HG03378 (cell line): ENCODE measurements at regions not wholly inside any gene's neighbourhood (a gene's known extent, or its start where the extent isn't known, plus 50 kb on each side); places are given as distances from the start of the nearest gene placed in this dataset.
"Not testable (repeated sequence)": the region's sequence is repeated elsewhere in the genome, so short reads cannot be mapped to it uniquely, and the experiment has no call there.

Source experiments
- ATAC-seq: cut with Tn5 transposase; IDR thresholded peaks from one replicate; pipeline ENCODE4 v1.9.1; 2021; ENCODE audit warnings: mild to moderate bottlenecking, moderate library complexity; ENCODE audit not compliant: unreplicated experiment

DNA sequence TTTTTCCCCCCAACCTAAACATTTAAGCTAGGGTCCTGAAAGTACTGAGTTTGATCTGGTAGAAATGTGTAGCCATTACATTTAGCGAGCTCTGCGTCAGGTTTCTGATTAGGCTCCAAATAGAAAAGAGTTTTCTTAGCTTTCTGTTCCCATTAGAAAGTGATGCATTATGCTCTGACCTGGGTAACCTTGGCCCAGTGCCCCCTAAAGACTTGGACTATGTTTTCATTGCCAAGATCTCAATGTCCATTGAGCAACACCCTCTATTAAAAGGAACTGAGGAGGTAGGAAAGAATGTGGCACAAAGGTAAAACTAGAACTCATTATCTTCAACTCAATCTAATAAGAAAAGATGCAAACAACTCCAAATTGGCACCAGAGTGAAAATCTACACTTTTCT, 358.9 kb upstream of the PCSK5 start:
- no peak for ATAC-seq

DNA sequence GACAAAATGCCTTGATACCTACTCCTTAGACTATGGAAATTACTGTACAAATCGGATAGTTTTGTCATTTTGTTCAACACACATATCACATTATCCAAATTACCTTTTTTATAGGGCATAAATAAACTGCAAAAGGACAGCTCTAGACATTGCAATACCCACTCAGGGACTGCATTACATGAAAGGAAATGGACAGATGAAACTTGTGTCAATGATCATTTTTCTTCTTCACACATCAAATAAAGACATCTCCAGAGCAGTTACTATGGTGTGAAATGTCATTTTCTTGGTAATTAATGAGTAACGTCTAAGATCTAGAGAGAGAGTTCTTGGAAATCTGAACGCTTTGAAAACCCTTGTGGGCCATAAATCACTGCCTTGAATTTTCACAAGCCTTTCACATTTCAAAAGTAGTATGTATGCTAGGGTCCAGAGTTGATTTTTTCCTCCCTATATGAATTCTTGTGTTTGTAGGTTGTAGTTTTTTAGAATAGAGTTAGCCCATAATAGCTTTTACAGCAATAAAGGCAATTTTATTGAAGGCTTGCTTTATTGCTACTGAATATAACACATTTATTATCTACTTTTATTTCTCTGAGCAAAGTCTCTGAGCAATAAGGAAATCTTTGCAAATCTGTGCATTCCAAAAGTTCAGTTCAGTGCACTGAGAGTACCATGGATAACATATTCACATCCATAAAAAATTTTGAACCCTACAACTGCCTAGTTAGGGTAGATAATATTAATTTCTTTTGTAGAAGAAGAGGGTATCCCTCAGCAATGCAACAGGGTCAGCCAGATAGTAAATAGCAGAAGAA, 358.0 kb upstream of the PCSK5 start:
- ATAC-seq, result no peak

DNA sequence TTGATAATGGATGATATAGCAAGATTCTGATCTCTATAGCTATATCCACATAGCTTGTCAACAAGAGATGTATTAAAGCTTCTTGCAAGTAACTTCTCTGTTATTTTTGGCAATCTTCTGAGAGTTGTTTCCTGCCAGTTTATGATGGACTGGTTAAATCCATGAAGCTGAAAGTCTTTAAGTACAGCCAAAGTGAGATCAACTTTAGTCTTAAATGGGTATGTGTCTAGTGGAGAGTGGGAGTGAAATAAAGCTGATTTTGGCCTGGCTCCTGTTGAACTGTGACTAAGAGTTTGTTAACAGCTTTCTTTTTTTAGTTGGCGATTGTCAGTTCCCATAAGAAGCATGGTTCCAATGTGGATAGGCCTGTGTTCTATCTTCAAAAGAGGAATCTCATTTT, 350.9 kb upstream of the PCSK5 start:
- no peak for ATAC-seq

DNA sequence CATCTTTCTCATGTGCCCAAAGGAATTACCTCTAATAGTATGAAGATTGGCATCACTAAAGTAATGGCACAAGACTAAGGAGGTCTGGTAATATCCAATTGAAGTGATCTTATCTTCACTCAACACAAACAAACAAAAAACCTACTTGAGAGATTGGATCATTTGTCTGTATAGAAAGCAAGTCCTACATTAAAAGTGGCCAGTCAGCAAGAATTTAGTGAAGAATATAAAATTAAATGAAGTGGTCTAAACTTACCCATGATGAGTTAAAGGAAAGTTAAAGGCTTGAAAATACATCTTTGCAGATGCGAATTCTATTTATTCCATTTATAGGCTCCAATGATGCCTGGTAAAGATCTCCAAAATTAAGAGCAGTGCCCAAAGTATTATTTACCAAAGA, 350.3 kb upstream of the PCSK5 start:
- no peak for ATAC-seq

DNA sequence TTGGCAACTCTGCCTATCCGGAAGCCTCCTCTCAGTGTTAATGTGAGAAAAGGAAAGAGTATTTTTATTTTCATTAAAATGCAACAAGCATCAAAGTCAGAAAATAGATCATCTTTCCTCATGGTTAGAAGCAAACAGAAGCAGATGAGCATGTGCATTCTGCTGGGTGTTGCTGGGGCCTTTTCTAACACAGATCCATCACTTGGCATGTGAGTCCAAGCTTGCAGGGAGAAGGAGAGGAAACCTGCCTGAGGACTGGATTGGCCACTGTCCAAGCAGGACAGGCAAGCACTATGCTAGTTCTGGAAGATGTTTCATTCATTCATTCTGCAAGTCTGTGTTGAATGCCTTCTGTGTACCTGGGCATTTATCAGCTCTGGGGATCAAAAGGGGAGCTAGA, 348.7 kb upstream of the PCSK5 start:
- no peak for ATAC-seq

DNA sequence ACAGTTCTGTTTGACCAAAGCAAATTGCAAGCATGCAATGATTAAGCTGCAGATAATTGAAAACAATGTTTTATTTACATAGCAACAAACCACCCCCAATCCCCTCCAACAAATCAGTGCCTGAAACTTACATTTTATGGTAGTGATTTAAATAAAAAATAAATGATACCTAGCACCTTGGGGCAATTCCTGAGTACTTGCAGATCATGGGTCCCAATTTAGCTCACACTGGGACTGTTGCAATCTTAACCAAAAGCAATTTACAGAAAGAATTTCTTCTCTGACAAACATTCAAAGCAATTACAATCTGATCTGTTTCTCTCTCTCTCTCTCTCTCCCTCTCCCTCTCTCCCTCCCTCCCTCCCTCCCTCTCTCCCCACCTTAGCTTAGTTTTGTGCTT, 345.7 kb upstream of the PCSK5 start:
- no peak for ATAC-seq

DNA sequence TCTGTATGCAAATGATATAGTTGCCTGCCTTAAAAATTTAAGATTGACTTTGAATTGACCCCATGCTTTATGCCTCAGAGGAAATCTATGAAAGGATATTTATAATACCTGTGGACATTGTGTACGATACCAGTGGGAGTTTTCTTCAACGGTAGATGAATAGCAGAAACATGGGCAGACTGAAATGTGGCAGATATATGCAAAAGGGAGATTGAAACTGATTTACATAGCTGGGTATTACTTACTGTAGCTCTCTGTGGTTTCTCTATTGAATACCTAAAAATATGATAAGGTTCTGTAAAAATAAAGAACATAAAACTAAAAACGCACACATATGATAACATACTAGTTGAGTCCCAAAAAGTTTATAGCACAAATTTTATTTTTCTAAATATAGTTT, 345.2 kb upstream of the PCSK5 start:
- no peak for ATAC-seq

DNA sequence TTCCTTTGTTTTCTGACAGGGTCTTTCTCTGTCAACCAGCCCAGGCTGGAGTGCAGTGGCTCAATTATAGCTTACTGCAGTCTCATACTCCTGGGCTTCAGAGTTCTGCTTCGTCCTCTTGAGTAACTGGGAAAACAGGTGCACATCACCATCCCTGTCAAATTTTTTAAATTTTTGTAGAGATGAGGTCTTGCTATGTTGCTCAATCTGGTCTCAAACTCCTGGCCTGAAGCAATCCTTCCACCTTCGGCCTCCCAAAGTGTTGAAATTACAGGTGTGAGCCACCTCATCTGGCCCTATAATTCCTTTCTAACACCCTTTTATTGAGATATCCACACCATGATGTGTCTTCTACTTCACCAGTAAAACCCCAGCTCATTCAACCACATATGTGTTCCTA, 341.6 kb upstream of the PCSK5 start:
- no peak for ATAC-seq

DNA sequence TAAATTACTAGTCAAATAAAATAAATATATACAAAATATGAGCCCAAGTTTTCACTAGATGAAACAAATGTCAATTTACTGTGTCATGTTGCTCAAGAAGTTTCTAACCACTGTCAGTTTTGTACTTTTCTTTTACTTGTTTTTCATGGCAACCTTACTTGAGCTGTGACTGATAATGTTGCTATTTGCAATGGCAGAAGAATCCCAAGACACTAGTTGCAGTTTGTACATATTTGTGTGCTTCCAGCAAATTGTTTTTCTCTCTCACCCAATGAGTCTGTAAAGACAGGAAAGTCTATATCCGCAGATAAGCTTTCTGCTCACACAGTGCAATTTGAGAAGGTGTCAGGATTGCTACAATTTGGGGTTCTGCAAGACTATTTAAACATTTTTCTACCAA, 338.6 kb upstream of the PCSK5 start:
- no peak for ATAC-seq

DNA sequence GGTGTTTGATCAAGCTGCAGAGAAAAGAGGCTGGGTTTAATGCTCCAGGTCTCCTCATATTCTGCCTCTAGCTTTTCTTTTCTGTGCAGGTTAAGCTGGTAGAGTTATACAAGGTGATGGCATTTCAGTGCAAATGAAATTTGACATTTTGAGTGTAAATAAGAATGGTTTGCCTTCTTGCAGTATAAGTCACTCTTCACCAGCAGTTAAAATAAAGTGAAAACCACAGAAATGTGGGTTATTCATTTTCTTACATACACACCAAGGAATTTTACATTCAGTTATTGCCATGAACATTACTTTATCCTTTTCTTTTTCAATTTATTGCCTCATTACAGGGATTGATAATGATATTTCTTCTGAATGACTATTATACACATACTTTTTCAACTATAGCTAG, 337.5 kb upstream of the PCSK5 start:
- ATAC-seq, result no peak

DNA sequence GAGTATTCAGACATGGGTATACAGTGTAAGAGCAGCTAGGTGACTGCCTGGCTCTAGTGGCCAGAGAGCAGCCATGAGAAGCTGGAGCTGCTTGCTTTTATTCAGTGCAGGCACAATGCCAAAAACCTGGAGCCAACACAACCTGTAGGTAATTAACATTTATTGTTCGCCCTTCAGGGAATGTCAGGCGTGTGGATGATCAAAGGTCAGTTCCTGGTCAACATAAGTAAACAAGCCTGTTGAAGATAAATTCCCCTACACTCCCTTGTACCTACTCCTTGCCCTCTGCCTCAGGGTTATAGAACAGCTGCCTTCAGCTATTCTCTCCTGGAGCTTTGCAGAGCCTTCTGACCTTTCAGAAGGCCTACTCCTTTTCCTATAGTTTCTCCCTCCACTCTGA, 323.7 kb upstream of the PCSK5 start:
- ATAC-seq, result not testable (repeated sequence)

DNA sequence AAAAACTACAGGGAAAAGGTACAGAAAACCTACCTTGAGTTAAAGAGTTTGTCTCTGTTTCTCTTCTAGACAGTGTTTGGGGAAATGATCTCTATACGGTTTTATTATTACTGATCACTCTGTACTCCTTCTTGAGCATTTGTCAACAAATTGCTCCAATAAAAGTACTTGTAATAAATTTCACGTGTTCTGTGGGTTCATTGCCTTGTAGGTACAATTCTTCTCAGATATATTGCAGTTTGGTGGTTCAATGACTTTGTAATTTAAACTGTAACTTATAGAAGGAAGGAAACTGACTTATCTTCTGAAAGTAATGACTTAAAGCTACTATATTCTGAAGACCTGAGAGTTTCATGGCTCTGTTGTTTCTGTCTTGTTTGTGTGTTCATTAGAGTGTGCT, 319.9 kb upstream of the PCSK5 start:
- no peak for ATAC-seq

DNA sequence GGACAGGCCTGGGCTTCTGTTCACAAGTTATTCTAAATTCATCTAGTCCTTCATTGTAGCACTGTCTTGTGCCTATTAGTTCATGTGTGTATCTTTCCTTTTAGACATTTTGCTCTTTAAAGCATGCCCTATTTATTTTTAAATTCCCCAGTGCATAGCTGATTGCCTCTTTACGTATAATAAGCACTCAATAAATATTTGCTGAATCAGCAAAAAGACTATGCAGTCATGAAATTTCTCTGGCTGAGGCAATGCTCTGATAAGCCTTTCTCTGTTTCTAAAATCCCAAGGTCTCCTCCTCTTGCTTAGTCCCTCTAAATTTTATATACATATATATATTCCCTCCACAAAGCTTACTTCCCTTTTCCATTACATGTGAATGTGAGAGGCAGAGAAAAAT, 315.9 kb upstream of the PCSK5 start:
- no peak for ATAC-seq

DNA sequence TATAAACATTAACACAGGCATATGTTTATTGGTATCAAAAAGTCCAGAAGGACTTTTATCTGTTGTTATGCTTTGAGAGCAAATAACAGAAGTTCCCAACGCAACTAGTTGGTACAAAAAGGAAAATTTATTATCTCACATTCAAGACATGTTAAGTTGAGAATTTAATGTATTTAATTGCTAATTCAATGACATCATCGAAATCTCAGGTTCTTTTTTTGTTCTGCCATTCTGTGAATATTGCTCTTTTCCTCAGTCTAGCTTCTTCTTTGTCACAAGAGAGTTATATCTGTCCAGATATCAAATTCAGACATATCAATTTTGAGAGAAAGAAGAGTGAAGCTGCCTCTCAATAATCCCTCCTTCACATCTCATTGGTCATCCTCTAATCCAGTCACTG, 307.6 kb upstream of the PCSK5 start:
- ATAC-seq, result no peak

DNA sequence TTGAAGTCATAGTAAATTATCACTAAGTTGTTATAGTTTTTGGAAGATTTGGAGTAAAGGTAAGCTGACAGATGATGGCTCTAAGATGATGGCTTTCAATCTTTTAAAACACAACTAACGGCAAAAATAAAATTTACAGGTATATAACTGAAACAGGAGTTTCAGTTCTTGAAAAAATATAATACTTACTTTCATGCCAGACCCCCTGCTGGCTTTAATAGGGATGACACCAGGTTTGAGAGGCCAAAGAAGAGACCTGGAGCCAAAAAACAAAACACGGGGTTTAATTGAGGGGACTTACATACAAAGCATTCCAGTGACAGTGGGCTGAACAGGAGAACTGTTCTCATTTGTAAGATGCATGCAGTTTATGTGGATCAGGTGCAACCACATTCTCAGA, 301.7 kb upstream of the PCSK5 start:
- no peak for ATAC-seq

DNA sequence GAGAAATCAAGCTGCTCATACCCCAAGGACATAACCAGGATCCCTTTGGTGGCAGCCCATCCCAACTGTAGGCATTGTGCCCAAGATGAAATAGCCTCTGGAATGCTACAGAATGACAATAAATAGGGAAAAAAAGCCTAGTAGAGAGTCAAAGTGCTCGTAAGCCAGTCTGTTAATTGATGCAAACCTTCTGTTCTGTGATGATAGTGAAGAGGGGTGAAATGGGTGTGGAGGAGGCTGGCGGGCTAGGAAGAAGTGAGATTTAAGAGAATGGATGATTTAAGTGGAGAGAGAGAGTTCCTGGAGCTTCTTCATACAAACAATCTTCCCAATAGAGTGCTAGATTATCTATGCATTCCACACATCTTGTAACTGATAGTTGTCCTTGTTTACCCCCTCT, 301.0 kb upstream of the PCSK5 start:
- ATAC-seq, result no peak

DNA sequence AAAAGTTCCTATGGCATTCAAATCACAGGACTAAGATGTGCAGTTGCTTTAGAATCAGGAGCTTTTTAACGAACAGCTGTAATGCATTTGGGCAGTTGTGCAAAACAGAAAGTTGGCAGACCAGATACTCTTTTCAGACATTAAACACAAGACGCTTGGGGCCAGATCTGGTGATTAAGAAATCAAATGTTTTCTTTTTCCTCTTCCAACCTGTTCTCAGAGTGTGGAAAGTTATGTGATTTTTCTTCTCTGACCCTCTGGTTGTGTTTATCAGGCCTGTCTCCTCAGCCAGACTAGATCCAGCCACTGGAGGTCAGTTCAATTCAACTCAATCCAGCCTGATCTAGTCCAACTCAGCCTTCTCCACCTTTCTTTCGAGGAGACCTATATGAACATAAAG, 298.5 kb upstream of the PCSK5 start:
- no peak for ATAC-seq

DNA sequence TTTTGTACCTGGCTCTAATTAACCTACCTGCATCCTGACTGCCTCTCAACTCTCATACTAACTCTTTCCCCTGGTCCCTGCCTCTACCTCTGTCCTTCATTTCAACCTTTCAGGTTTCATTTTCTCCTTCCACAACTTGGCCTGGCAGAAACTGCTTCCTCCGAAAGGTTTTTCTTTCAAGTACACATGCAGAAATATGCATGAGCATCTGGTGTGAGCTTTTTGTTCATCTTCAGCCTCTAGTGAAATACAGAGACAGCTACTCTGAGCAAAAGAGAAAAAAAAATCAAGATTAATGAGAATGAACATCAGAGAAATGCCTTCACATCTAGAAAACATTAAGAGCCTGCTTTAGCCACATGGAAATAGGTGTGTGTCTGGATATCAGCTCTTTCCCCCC, 297.9 kb upstream of the PCSK5 start:
- ATAC-seq, result no peak

DNA sequence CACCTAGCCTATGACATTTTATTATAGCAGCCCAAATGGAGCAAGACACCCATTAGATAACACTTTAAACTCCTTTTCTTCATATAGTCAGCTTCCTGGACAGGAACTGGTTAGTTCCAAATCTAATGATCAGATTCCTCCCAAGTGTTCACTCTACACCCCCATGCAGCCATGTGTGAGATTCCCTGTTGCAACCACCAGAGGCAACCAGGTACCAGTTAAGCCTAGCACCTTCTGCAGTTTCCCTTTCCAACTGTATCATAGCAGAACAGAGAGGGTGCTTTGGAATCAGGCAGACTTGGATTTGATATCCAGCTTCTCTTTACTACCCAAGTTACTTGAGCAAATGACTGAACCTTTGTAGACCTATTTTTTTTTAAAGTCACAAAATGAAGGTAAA, 296.6 kb upstream of the PCSK5 start:
- no peak for ATAC-seq

DNA sequence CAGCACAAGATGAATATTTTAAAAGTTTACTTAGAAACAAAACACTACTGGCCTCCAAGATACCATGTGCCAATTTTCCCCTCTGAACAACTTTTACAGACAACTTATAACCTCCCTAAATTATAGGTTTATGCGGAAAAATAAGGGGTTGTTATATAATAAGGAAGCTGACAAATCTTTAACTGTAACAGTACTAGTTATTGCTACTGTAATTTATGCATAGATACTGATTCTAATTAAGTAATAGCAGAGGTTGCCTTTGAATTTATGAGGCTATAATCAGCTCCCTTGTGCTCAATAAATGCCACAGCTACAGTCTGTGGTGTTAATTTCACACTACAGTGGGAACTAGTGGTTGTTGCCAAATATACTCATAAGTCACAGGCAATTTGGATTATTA, 291.3 kb upstream of the PCSK5 start:
- no peak for ATAC-seq

DNA sequence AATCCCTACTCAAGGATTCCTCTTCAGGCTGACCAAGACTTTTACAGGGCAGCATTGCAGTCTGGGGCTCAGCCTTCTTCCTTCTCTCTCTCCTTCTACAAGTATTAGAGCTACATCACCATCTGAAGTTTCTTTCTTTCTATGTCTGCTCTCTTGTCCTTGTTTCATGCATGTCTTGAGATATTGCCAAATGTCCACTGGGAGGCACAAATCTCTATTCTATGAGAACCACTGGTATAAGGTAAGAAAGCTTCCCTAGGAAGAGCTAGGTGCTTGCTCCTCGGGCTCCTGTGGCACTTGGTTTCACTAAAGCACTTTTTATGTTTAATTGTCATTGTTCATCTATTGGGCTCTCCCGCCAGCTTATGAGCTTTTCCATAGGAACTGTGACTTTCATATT, 289.2 kb upstream of the PCSK5 start:
- no peak for ATAC-seq

DNA sequence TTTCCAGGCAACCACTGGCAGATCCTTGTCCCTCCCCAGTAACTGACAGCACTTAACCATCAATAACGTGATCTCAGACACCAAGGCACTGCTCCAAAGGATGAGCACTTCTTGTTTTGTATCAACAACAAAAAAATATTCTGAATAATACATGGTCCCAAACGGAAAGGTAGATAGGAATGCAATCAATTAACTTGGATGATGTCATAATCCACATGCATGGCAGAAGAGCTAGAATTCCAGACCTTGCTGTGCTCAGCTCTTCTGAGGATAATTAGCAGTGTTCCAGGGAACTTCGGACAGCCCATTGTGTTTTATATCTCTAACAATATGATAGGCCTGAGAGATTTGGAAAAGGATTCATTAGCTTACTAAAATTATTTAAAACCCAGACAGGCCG, 288.4 kb upstream of the PCSK5 start:
- no peak for ATAC-seq

DNA sequence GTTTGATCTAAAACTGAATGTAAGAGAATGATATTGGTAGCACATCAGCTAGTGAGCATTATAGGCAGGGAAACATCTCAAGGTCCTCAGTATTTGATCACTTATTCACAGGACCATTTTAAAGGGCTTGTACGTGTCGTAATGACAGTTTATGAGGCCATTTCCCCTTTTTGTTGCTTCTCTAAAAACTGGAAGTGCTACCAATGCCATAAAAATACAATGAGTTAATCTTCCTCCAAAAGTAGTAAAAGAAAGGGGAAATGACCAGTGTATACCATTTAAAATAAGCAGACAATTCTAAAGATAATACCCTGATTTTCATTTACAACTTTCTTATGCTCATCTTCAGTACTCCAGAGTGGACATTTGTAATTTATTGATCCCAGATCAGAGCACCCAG, 285.8 kb upstream of the PCSK5 start:
- no peak for ATAC-seq
